AG04450 (cell line): ENCODE measurements at regions not wholly inside any gene's neighbourhood (a gene's known extent, or its start where the extent isn't known, plus 50 kb on each side); places are given as distances from the start of the nearest gene placed in this dataset.

ENCODE experiments used
- CTCF ChIA-PET: fragments of 300-600, 350-600 bp; formaldehyde crosslinking; extraction: SDS; loops from one replicate; lab custom pipeline; 2022; ENCODE audit warnings: antibody characterized with exemption, inconsistent platforms; lab: Charles Lee
- POLR2A ChIA-PET: fragments of 350-600 bp; formaldehyde crosslinking; extraction: SDS; loops from one replicate; lab custom pipeline; 2021; ENCODE audit warnings: antibody characterized with exemption, inconsistent platforms; lab: Yijun Ruan, JAX
- DNase-seq: peaks from one replicate; pipeline ENCODE4 v3.0.0-alpha.2; 2011; ENCODE audit warnings: low read depth, low spot score
- H3K27ac ChIP-seq: one replicate; pipeline ENCODE4 v1.5.1; 2012; ENCODE audit warnings: low read depth, low read length, control low read depth
- H3K27me3 ChIP-seq: one replicate; pipeline ENCODE4 v1.6.0; 2012; ENCODE audit warnings: low read length; ENCODE audit not compliant: control insufficient read depth, insufficient read depth
- H3K4me3 ChIP-seq: 2 replicates; pipeline ENCODE4 v1.5.1; 2011; ENCODE audit warnings: mild to moderate bottlenecking, low read depth, low read length, control low read depth
- H3K9me3 ChIP-seq: 2 replicates; pipeline ENCODE4 v1.5.1; 2012; ENCODE audit warnings: low read length; ENCODE audit not compliant: control insufficient read depth, insufficient read depth
- CTCF ChIP-seq: IDR thresholded peaks from 2 replicates; pipeline ENCODE4 v1.5.1; 2011; ENCODE audit warnings: low read depth, low read length, control low read depth, inconsistent platforms

GRCh38 chrX:25389266-25389665, 373.5 kb upstream of the ARX start:
- no peak for TF ChIP-seq CTCF
- CTCF ChIA-PET = no interaction called here
- H3K27me3 ChIP-seq = no peaks in the 10 kb centered on the region
- no peak overlapping the region for H3K27ac ChIP-seq
- H3K4me3 ChIP-seq = no peak overlapping the region
- H3K9me3 ChIP-seq = no peaks in the 10 kb centered on the region
- POLR2A ChIA-PET = no interaction called here
- DNase-seq = no peak

GRCh38 chrX:25383196-25383595, 367.4 kb upstream of the ARX start:
- Histone ChIP-seq H3K9me3 (no peaks in the 10 kb centered on the region), H3K4me3 (no peak overlapping the region), H3K27ac (no peak overlapping the region), H3K27me3 (no peaks in the 10 kb centered on the region)
- POLR2A ChIA-PET = no interaction called here
- no peak for DNase-seq
- no peak for TF ChIP-seq CTCF
- CTCF ChIA-PET = no interaction called here

GRCh38 chrX:25356456-25356855, 340.7 kb upstream of the ARX start:
- CTCF ChIA-PET = no interaction called here
- no peak for TF ChIP-seq CTCF
- H3K4me3 ChIP-seq = no peak overlapping the region
- no peaks in the 10 kb centered on the region for H3K27me3 ChIP-seq
- POLR2A ChIA-PET = no interaction called here
- DNase-seq = no peak
- no peak overlapping the region for H3K27ac ChIP-seq
- H3K9me3 ChIP-seq = no peaks in the 10 kb centered on the region

DNA sequence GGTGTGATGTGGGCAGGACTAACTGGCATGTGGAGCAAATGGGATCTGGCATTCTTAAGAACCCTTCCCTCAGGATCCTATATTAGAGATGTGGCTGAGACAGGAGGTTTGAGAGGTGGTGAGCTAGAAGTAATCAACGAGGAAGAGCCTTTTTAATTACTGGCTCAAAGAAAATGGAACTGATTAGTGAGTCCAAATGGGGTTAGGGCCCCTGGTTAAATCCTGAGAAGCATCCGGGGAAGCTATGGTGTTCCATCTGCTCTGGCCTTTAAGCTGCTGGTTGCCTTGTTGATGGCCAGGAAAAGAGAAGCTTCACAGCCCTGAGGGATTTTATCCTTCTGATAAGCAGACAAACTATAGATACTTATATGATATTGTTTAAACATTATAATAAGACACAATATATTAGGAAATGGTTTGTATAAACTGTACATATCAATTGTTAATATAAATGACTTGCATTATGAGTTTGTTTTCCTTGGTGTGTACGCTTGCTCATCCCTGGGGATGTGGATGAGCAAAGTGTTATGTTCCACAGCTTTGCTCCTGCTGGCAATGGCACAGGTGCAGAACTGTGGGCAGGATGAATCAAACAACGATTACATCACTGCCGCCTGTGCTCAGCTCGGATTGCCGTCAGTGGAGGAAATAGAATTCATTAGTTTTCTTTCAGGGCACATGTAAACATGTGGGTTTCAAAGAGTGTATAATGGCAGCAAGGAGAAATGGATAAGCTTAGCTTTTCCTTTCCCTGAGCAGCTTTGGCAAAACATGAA, 328.6 kb upstream of the ARX start:
- TF ChIP-seq CTCF = no peak
- no peak for DNase-seq
- H3K4me3 ChIP-seq = no peak overlapping the region
- no peaks in the 10 kb centered on the region for H3K27me3 ChIP-seq
- CTCF ChIA-PET = no interaction called here
- H3K9me3 ChIP-seq = no peaks in the 10 kb centered on the region; the same call in 1 of the 2 replicates
- POLR2A ChIA-PET = no interaction called here
- H3K27ac ChIP-seq = no peak overlapping the region

DNA sequence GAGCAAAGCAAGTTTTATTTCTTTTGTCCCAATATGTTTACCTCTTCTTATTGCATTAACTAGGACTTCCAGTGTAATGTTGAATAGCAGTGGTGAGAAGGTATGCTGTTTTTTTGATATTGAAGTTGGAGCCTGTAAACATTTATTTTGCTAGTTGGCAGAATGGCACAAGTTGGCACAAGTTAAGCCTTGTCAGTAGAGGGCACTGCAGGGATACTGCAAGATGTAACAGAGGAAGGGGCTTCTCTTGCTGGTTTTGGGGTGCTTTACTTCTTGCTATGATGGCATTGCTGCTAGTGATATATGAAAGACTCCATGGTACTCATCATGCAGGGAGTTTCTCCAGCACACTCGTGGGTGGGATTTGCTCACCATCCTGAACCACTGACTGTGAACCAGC, 327.3 kb upstream of the ARX start:
- DNase-seq = no peak
- no peaks in the 10 kb centered on the region for H3K27me3 ChIP-seq
- H3K9me3 ChIP-seq = no peaks in the 10 kb centered on the region; the same call in none of the 2 replicates
- TF ChIP-seq CTCF = no peak
- no peak overlapping the region for H3K27ac ChIP-seq
- ChIA-PET POLR2A (no interaction called here), CTCF (no interaction called here)
- H3K4me3 ChIP-seq = no peak overlapping the region
